GM12891 (cell line): ENCODE measurements at regions not wholly inside any gene's neighbourhood (a gene's known extent, or its start where the extent isn't known, plus 50 kb on each side); places are given as distances from the start of the nearest gene placed in this dataset.

ENCODE experiments used
- PAX5 ChIP-seq: IDR thresholded peaks from 2 replicates; pipeline ENCODE4 v1.6.1; 2011; ENCODE audit warnings: low read length, moderate library complexity, mild to moderate bottlenecking; ENCODE audit not compliant: insufficient read depth, severe bottlenecking
- POLR2A ChIP-seq: IDR thresholded peaks from 2 replicates; pipeline ENCODE4 v1.6.1; 2011; ENCODE audit warnings: low read depth, low read length, control low read depth
- POLR2AphosphoS5 ChIP-seq: IDR thresholded peaks from 2 replicates; pipeline ENCODE4 v1.6.1; 2011; ENCODE audit warnings: low read depth, low read length, control low read depth
- TAF1 ChIP-seq: IDR thresholded peaks from 2 replicates; pipeline ENCODE4 v1.6.1; 2011; ENCODE audit warnings: low read depth, low read length, control low read depth

DNA sequence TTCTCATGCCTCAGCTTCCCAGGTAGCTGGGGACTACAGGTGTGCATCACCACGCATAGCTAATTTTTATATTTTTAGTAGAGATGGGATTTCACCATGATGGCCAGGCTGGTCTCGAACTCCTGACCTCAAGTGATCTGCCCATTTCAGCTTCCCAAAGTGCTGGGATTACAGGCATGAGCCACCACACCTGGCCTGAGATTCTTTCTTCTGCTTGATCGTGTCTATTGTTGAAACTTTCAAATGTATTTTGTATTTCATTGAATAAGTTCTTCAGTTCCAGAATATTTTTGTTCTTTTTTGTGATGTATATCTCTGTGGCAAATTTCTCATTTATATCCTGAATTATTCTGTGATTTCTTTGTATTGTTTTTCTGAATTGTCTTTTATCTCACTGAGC, 1063.3 kb upstream of the WWC1 start:
- no peak for TF ChIP-seq POLR2AphosphoS5
- no peak for TF ChIP-seq TAF1
- TF ChIP-seq POLR2A = no peak
- TF ChIP-seq PAX5 = no peak
